ENCODE measurements at regions not wholly inside any gene's neighbourhood (a gene's known extent, or its start where the extent isn't known, plus 50 kb on each side); places are given as distances from the start of the nearest gene placed in this dataset.
"Not testable (repeated sequence)": the region's sequence is repeated elsewhere in the genome, so short reads cannot be mapped to it uniquely, and the experiment has no call there.

DNA sequence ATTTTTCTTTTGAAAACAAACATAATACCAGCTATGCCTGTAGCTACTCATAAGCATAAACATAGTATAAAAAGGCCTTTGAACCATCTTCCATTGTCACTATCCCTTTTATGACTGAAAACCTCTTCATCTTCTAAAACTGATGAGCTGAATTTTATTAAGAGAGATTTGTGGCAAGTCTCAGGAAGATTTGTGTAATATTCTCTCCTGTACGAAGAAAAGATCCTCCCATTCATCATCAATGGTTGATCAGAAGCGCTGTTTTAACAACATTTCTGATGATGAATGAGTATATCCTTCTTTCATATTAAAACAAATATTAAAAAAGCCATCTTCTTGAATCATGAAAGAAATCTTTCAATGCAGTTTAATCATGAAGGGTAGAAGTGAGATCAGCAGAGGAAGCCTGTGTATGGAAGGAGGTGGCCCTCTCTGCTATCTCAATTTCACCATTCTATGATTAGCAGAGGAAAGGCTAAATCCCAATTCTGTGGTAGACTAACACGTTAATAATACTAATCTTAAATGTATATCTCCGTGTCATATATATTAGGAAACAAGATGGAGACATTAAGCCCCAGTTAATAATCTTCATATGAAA lies 430.2 kb downstream of the FRK start:
- no peak for DNase-seq (ENCODE audit: low read depth)

DNA sequence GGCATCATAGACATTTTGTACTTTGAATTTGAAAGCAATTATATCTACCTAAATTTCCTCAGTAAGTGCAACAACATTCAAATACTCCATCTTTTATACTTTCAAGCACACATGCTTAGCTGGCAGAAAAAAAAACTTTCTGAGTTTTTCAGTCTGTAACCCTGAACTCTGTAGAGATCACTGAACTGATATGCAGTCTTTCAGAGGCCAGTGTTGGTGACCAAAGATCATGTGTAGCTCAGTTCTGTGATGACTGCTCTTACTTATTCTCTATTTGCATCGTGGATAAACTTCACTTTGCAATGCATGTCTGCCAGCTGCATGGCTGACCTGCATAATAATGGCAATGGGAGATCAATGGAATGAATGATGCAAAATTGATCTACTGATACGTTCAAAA lies 431.3 kb downstream of the FRK start:
- no peak for DNase-seq (ENCODE audit: low read depth)

DNA sequence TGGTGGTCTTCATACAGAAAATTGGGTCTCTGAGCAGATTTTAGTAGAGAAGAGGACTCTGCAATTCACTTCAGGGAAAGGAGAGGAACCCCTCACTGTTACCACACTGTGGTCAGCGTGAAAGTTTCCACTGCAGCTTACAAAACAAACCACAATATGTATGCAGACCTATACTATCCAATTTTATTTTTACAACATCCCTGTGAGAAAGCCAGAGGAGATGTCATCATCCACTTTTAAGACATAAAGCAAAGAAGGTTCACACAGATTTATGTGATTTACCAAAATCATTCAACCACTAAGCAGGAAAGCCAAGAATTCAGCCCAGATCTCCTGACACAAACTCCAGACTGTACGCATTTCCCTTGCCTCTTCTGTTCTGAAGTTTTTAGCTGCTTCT lies 442.4 kb downstream of the FRK start:
- no peak for DNase-seq (ENCODE audit: low read depth)

DNA sequence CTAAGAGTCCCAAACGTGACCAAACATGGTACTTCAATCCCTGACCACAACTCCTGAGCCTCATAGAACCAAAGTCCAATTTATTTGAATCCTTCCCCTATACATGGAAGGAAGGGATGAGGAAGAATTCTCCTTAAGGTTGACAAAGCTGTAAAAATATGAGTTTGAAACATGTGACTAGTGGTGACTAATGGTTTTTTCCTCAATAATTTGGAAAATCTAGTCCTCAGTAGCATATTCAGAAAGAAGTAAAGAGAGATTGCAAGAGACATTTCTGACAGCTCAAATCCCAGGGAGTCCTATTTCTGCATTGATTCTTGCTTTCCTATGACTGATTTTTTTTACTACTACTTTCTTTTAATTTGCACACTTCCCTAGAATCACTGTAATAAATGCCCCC lies 443.7 kb downstream of the FRK start:
- DNase-seq (ENCODE audit: low read depth): no peak

DNA sequence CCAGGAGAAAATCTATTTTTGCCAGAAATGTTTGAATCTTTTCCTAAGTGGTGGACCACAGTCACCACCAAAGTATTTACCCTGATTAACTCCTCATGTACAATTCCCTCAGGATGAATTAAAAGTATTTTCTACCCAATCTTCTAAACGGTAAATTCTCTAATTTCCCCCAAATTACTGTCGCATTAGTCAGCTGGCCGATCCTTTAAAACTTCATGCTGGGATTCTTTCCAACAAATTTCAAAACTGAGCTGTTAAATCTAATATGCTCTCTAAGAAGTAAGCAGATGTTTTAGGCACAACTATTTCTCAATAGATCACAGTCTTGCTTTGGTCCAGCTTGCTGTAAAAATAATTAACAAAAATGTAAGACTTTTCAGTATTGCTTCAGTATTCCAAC lies 447.2 kb downstream of the FRK start:
- DNase-seq (ENCODE audit: low read depth): peak; percentile 97

DNA sequence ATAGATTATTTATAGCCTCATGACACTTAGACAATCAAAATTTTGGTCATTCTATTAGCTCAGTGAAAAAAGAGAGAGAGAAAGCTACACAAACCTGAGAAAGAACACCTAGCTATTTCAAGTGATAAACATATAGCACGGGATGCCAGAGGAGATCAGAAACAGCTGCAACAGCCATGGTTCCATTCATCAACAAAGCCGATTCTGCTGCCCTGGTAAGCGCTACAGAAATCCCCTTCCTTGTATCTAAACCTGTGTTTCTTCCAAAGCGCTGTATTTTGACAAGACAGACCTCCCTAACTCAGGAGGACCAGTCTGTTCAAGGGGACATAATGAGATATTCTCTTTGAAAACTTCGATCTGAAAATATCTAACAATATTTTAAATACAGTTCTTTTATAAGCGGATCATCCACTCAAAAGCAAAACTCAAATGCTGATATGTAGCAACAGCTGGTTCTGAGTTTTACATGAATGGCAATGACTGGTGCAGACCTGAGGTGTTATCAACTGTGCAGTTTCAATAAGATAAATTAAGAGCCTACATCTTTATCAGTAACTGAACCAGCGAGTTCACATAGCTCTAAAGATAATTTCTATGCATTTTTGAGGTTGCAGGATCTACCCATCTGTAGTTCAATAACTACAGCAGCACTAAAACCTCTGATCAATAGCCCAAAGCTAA lies 447.8 kb downstream of the FRK start:
- no peak for DNase-seq (ENCODE audit: low read depth)

DNA sequence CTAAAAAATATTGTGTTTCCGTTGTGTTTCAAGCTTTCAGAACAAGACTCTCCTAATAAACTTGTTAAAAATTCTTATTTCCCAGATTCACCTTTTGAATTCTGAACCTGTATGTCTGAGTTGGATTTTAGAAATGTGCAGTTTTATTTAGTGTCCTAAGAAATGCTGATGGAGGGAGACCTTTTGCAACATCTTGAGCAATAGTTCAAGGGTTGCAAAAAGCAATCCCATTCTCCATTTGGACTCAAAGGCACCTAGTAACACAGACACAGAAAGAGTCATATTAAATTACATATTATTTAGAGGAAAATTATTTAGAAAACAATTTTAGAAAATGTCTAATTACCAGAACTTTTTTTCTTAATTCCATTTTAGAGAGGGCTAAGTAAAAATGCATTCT lies 448.5 kb downstream of the FRK start:
- no peak for DNase-seq (ENCODE audit: low read depth)

DNA sequence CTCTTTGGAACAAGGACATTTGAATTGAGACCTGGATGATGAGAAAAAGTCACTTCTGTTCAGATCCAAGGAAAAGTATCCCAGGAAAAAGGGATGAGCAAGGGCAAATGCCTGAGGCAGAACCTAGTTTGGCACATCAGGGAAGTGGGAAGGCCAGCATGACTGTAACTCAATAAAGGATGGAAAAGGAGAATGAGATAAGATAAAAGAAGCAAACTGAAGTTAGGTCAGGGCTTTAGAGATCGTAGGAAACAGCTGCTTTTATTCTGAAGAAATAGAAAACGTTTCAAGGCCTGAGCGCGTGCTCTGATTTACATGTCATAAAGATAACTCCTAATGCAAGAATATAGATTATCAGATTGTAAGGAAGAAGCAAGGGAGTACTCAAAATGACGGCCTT lies 450.0 kb downstream of the FRK start:
- no peak for DNase-seq (ENCODE audit: low read depth)

DNA sequence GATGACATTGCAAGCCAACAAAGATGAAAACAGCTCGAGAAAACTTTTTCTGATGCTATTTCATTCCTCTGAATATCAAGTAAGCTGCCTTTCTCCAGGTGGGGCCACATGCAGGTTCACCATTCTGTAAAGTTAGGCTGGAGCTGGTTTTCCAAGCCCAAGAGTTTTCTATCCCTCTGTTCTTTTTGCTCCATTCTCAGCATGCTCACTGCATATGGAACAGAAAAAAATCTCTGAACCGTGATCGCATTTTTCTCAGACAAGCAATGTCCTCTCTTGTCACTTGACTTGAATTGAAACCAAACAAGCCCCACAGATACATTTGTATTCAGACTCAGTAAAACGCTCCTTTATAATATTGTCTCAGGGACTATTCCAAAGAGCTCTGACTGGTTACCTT lies 451.6 kb downstream of the FRK start:
- no peak for DNase-seq (ENCODE audit: low read depth)

DNA sequence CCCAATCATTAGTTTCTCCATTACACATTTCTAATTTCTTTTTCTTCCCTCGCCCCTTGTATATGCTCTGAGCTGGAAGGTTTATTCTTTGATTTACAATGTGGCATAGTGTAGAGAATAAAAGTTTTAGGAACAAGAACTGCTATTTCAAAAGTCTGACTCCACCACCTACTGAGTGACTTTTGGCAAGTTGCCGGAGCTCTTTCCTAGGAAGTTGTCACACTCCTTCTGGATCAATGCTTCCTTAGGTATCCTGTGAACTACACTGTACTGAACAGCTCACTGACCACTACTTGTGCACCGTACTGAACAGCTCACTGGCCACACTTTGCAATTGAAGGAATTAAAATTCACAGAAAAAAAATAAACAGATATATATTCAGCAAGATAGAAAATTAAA lies 458.2 kb downstream of the FRK start:
- DNase-seq (ENCODE audit: low read depth): no peak

DNA sequence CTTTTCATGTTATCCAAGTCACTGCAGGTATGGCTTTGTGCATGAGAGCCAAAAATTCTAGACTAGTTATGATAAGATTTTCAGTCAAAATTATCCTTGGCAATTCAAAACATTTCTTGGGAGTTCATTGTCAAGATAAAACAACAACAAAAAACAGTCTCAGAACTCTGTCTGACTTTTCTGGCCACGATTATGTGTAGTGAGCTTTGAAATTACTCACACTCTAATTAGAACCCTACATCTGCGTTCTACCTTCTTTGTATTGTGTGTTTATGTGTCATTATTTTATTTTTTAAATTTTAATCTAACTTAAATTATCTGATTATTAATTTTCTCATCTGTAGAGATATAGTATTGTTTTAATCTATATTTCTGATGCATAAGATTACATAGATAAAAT lies 459.2 kb downstream of the FRK start:
- no peak for DNase-seq (ENCODE audit: low read depth)

DNA sequence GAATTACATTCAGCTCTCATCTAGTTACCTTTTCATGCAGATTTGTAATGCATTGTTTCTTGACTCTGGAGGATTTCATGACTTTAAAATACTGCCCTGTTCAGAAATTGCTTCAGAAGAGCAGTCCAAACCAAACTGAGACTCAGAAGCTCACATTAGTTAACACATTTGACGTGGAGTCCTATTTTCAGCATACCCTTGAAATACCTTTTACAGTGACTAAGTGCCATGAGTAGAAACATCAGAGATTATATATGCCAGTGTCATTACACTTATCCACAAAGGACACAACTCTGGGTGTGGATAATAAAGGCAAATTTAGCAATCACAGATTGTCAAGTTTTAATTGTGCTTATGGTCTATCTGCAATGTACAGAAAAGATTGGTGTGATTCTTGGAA lies 459.6 kb downstream of the FRK start:
- no peak for DNase-seq (ENCODE audit: low read depth)

DNA sequence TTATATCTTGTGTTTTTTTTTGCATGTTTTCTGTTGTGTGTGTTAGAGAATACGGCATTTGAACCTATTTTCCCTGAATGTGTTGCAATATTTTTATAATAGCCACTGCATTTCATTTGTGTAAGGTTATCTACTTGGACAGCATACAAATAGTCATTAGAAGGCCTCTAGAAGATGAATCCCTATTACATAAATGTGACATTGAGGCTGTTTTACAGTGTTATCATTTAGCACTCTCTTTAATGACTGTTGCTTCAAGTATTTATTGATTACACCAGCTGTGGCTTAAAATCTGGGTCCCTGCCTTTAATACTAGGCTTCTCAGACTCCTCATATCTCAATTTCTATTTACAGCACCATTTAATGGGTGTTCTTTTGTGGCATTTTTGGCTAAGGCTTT lies 465.8 kb downstream of the FRK start:
- DNase-seq (ENCODE audit: low read depth): no peak

DNA sequence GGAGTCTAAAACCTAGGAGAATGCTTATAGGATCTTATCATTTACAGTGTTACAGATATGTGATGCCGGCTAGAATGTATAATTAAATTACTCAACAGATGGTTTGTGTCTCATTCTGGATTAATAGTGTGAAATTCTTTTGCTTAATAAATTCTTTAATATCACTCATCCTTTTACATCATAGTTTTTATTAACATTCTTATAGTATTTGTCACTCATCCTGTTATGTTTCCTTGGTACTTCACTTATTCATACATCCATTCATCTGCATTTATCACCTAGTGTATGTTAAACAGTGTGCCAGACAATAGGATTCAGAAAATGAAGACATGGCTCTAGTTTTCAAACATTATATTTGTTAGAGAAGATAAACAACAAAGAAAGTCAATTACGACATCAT lies 468.7 kb downstream of the FRK start:
- DNase-seq (ENCODE audit: low read depth): peak; percentile 16

DNA sequence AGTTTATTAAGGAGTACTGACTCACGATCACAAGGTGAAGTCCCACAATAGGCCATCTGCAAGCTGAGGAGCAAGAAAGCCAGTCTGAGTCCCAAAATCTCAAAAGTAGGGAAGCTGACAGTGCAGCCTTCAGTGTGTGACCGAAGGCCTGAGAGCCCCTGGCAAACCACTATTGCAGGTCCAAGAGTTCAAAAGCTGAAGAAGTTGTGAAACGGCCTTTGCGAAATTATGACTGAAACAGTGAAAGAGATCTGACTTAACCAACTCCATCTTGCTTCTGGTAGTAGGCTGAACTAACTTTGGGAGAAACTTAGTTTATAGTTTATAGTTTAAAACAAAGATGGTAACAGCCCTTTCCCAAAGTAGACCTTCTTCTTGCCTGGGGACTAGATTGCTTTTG lies 471.6 kb downstream of the FRK start:
- not testable (repeated sequence) for DNase-seq (ENCODE audit: low read depth)

DNA sequence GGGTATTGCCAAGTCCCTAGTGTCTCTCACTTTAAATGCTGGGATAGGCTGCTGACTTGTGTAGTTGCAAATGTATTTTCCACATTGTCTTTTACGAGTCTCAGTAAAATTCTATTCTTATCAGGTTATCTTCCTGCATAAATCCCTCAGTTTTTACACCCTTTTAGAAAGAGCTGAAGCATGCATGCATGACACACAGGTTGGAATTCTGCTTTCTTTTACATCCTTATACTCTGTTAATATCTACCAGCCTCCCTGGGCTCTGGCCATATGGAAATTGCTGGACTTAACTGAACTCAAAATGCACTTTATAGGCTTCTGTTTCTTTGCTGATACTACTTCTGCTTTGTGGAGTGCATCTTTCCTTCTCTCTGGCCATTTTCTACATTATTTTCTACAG lies 477.4 kb downstream of the FRK start:
- no peak for DNase-seq (ENCODE audit: low read depth)

DNA sequence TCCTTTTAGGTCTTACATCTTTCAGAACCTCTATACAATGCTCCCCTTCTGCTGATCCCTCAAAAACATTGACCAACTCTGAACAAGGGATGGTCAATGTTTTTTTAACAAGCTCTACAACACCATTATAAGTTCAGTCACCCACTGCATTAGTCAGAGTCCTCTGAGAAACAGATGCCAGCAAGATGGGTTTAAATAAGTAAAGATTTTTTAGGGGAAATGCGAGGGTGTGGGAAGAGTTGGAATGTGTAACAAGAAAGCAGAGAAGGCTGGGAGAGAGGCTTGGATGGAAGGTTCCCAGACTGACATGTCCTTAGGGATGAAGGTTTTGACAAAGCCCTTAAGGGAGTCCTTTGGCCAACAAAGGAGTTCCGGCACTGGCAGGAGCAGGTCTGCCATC lies 478.3 kb downstream of the FRK start:
- DNase-seq (ENCODE audit: low read depth): no peak

DNA sequence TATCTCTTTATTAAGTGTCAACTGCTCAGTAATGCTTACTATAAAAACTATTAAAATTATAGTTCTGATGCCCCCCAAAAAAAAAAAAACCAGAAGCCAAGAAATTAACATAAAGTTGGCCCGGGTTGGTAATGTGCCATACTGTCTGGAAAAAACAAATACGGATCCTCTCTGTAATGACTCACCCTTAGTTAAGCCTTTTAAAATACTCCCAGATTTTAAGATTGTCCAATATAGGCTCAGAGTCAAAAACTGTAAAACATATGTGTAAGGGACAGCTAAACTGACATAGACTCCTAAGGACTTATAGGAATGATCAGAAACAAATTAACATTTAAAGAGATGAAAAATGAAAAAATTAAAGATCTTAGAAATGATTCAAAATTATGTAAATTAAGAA lies 481.1 kb downstream of the FRK start:
- not testable (repeated sequence) for DNase-seq (ENCODE audit: low read depth)

DNA sequence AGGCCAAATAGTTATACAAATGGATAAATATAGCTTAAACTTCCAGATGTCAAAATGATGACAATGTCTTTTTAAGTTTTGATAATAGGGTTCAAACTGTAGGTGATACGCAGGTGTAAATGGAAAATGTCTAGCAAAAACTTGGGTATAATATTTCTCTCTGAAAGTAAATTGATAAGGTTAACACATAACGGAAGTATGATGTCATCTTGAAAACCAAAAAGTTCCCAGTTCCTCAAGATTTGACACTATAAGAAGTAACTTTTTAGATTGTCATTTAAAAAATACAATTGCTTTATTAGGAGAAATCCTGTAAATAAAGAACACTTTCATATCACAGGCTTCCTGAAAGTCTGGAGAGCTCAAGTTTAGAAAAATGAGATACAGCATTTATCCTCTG lies 483.4 kb downstream of the FRK start:
- DNase-seq (ENCODE audit: low read depth): no peak

DNA sequence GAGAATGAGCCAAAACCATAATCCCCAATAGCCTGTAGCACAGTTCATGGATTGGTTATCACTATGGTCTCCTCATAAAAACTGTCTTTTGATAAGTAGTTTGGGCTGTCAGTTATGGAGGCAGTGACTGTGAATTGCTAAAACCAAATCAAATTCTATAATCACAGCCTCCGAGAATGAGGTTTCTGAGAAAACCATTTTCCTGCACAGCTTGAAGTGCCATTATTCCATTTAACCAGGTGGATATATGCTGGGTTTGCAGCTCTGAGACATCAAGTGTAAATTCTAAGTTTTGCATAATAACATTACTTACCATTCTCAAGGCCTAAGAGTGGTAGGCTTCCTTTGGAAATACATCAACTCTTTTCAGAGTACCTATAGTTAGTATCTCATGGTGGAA lies 485.4 kb downstream of the FRK start:
- DNase-seq (ENCODE audit: low read depth): no peak

DNA sequence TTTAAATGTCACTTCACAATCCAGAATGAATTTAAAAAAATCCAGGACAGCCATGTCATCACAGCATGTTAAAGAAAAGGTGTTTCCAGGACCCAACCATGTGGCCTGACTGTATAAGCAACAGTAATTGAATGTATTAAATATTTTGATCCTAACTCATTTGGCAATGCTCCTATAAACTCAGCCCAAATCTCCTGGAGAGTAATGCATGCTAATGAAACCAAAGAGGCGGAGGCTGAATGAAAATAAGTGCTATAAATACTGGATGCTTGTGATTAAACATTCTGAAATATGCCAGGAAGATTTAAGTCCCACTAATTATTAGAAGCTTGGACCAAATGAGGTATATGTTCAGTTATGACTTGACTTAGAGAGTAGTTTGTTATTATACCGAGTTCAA lies 486.8 kb downstream of the FRK start:
- no peak for DNase-seq (ENCODE audit: low read depth)

DNA sequence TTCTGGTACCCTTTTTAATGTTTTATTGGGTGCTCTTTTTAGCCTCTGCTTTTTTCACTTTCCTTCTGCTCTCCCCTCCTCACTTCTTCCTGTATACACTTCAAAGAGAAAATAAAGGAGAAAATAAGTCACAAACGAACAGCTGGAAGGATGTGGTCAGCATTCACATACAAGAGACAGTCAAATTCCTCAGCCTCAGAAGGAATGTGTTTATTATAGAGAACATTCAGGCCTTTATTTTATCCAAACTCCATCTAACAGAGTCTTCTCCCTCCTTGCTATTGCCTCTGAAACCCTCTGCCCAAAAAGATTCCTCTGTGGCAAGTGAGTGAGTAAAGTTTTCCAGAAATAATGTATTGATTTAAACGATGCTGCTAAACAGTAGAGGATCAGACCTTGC lies 490.4 kb downstream of the FRK start:
- DNase-seq (ENCODE audit: low read depth): no peak

DNA sequence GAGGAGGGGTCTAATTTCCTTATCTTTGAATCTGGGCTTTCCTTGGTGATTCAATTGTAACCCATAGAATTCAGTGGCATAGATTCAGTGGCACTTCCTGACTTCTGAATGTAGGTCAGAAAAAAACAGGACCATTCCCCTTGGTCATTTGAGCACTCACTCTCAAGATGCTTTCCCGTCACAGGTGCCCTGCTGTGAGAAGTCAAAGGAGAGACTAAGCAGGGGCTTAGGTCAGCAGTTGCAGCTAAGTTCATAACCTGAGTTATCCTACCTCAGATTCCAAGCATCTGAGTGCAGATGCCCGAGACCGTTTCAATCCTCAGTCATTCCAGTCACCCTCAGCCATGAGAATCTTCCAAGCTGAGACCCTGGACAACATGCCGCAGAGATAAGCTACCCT lies 506.6 kb downstream of the FRK start:
- no peak for DNase-seq (ENCODE audit: low read depth)

DNA sequence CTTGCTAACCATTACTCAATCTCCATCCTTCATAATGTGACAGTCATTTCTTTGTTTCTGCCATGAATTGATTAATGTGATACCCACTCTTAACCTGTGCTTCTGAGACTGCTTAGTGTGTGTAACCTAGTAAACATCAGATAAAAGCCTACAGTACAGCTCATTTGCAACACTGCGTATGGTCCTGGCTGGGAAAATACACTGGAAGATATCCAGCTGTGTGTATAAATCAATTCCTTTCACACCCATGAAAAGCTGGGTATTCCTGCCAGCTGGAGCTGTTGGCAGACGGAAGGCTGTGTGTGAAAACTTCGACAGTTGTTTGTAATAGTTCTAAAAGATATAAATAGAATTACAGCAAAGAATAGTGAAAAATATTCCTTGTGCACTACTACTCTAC lies 509.2 kb downstream of the FRK start:
- DNase-seq (ENCODE audit: low read depth): no peak

DNA sequence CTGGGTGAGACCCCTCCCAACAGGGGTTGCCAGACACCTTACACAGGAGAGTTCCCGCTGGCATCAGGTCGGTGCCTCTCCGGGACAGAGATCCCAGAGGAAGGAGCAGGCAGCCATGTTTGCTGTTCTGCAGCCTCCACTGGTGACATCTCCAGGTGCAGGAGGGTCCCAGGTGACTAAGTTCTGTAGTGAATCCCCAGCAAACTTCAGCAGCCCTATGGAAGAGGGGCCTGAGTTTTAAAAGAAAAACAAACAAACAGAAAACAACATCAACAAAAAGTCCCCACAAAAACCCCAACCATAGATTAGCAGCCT lies 515.1 kb downstream of the FRK start:
- DNase-seq (ENCODE audit: low read depth): no peak
